Testis (tissue), 2 donors: ENCODE measurements at regions not wholly inside any gene's neighbourhood (a gene's known extent, or its start where the extent isn't known, plus 50 kb on each side); places are given as distances from the start of the nearest gene placed in this dataset.

Source experiments
- DNase-seq: peaks from one replicate; pipeline ENCODE4 v3.0.0-alpha.2; 2019
- H3K27ac ChIP-seq, 2 donors: fragments of 200-600 bp; sonication (generic); one replicate each; pipeline ENCODE4 v1.5.1; 2019
- H3K27me3 ChIP-seq: fragments of 200-600 bp; sonication (generic); one replicate; pipeline ENCODE4 v1.5.1; 2019
- H3K36me3 ChIP-seq: fragments of 200-600 bp; sonication (generic); one replicate; pipeline ENCODE4 v1.5.1; 2017; ENCODE audit warnings: low read depth; ENCODE audit errors: missing control alignments
- H3K4me1 ChIP-seq: fragments of 200-600 bp; sonication (generic); one replicate; pipeline ENCODE4 v1.5.1; 2019
- H3K4me3 ChIP-seq, 2 donors: fragments of 200-600 bp; sonication (generic); one replicate each; pipeline ENCODE4 v1.5.1; 2017 to 2019
- H3K9me3 ChIP-seq: fragments of 200-600 bp; sonication (generic); one replicate; pipeline ENCODE4 v1.5.1; 2017
- CTCF ChIP-seq, 3 experiments: fragments of 450-650 bp in 2 of 3; fragments of 200-600 bp in 1 of 3; sonication (generic) in 1 of 3; IDR thresholded peaks; one replicate each; pipeline ENCODE4 v1.5.1; 2016 to 2019; ENCODE audit warnings: antibody characterized with exemption in 3 of 3, mild to moderate bottlenecking in 2 of 3, moderate library complexity in 1 of 3
- POLR2A ChIP-seq: fragments of 450-650 bp; IDR thresholded peaks from one replicate; pipeline ENCODE4 v1.6.1; 2017; ENCODE audit warnings: antibody characterized with exemption, mild to moderate bottlenecking, moderate library complexity
- WGBS, 2 donors: methylation state at CpG; one replicate each; pipeline ENCODE4 v1.1.5; 2018; 5-methylcytosine and 5-hydroxymethylcytosine counted together
- intact Hi-C: fragments of 100-400 bp; cut with DNase I; formaldehyde crosslinking; loops from one replicate; pipeline ENCODE4 v1.15.1; 2023; ENCODE audit warnings: low total_unique reads

GRCh38 chr9:129239946-129240490 is 62.0 kb upstream of the IER5L start:
- DNase-seq, result no peak
- WGBS, 2 donors, result 84 to 90% methylated on average over 10 of the region's 10 CpGs
- no peak overlapping the region for H3K27ac ChIP-seq
- intact Hi-C loops, result no loop called here
- no peaks in the 10 kb centered on the region for H3K36me3 ChIP-seq
- H3K27me3 ChIP-seq, result no peaks in the 10 kb centered on the region
- no peak overlapping the region for H3K4me3 ChIP-seq
- H3K4me1 ChIP-seq, result peaks cover 6% of the 10 kb centered on the region
- TF ChIP-seq CTCF (IDR thresholded peaks at IDR 0.05), result no peak
- TF ChIP-seq POLR2A, result no peak
- no peaks in the 10 kb centered on the region for H3K9me3 ChIP-seq

GRCh38 chr9:129237803-129238202 is 59.7 kb upstream of the IER5L start:
- DNase-seq, result no peak
- no peaks in the 10 kb centered on the region for H3K9me3 ChIP-seq
- intact Hi-C loops, result no loop called here
- TF ChIP-seq CTCF (IDR thresholded peaks at IDR 0.05), result no peak
- no peak for TF ChIP-seq POLR2A
- no peaks in the 10 kb centered on the region for H3K36me3 ChIP-seq
- no peaks in the 10 kb centered on the region for H3K27me3 ChIP-seq
- H3K4me1 ChIP-seq, result peaks cover 6% of the 10 kb centered on the region
- H3K27ac ChIP-seq, result no peak overlapping the region
- H3K4me3 ChIP-seq, result no peak overlapping the region
- 80 to 86% methylated on average over 2 of the region's 2 CpGs for WGBS, 2 donors

DNA sequence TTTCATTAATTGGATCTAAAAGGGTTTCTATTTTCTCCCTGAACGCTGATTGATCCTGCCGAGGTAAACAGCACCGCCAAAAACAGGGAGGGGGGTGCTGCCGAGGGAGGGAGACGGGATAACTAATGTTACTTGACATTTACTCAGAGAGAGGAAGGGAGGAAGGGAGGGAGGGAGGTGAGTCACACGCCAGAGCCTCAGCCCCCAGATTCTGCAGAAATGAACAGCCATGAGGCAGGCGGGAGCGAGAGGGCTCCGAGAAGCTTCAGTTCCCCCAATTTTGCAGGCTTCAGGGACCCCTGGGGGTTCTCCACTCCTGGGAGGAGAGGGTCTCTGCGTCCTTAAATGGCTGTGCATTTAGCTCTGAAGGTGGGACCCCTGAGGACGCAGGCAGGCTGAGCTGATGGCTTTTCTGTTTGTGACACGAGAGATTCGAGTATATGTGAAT is 59.1 kb upstream of the IER5L start:
- peaks cover 6% of the 10 kb centered on the region for H3K4me1 ChIP-seq
- no peak overlapping the region for H3K4me3 ChIP-seq
- WGBS, 2 donors, result 30% methylated on average over 11 to 13 of the region's 13 CpGs
- TF ChIP-seq POLR2A, result no peak
- TF ChIP-seq CTCF (IDR thresholded peaks at IDR 0.05), result no peak
- no peak overlapping the region for H3K27ac ChIP-seq
- H3K9me3 ChIP-seq, result no peaks in the 10 kb centered on the region
- intact Hi-C loops, result no loop called here
- H3K36me3 ChIP-seq, result no peaks in the 10 kb centered on the region
- no peaks in the 10 kb centered on the region for H3K27me3 ChIP-seq
- no peak for DNase-seq

DNA sequence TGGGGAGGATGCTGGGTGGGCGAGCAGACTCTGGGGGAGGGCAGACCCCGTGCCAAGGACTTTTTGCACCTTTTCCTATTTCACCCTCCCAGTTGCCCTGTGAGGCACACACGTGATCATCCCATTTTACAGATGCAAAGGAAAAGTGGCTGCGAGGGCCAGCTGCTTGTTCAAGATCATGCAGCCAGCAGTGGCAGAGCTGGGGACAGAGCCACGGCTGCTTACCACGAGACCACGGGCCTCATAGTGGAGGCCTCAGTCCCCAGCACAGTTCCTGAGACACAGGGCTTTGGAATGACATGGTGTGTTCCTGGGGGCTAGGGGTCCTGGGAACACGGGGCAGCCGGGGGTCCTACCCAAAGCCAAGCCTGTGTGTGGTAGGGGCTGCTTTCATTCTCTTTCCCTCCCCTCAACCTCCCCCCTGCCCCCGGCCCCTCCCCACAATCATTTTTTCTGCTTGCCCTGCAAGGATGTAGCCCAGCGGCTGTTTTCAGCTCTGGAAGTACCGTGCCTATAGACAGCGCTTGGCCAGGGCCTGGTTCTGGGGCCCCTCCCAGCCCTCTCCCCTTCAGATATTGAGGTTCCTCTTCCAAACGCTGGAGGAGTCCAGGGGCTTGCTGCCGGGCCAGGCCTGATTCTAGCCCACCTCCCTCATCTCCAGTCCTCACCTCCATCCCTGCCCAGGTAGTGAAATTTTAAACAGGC is 58.5 kb upstream of the IER5L start:
- intact Hi-C loops, result no loop called here
- Histone ChIP-seq H3K9me3 (no peaks in the 10 kb centered on the region), H3K4me3 (no peak overlapping the region), H3K27ac (no peak overlapping the region), H3K27me3 (no peaks in the 10 kb centered on the region), H3K4me1 (peaks cover 6% of the 10 kb centered on the region), H3K36me3 (no peaks in the 10 kb centered on the region)
- no peak for DNase-seq
- WGBS, 2 donors, result 72 to 80% methylated on average over 15 of the region's 15 CpGs
- TF ChIP-seq POLR2A, result no peak
- TF ChIP-seq CTCF (IDR thresholded peaks at IDR 0.05), result no peak

DNA sequence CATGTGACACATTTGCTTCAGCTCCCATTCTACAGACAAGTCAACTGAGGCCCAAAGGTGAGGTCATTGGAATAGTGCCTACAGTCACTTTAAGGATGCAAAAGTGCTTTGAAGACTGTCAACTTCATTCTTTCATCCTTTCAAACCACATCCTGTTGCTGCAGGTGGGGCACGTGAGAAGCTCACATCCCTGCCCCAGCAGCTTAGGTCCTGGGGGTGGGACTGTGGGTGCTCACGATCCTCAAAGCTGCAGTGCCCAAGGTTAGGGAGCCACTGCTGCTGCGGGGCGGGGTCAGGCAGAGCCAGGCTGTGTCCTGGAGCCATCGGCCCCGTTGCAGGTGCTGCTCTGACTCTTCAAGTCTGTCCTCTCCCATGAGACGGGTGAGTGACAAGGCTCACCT is 57.9 kb upstream of the IER5L start:
- no peak overlapping the region for H3K4me3 ChIP-seq
- no peak for DNase-seq
- intact Hi-C loops, result no loop called here

More for the DNA sequence above, 57.9 kb upstream of the IER5L start:
- H3K9me3 ChIP-seq, result no peaks in the 10 kb centered on the region
- H3K27me3 ChIP-seq, result no peaks in the 10 kb centered on the region
- TF ChIP-seq POLR2A (no peak), CTCF (IDR thresholded peaks at IDR 0.05) (no peak)
- 63 to 87% methylated on average over 1 to 7 of the region's 7 CpGs for WGBS, 2 donors
- no peak overlapping the region for H3K27ac ChIP-seq
- peaks cover 6% of the 10 kb centered on the region for H3K4me1 ChIP-seq
- no peaks in the 10 kb centered on the region for H3K36me3 ChIP-seq
